ENCODE measurements at regions not wholly inside any gene's neighbourhood (a gene's known extent, or its start where the extent isn't known, plus 50 kb on each side); places are given as distances from the start of the nearest gene placed in this dataset.

DNA sequence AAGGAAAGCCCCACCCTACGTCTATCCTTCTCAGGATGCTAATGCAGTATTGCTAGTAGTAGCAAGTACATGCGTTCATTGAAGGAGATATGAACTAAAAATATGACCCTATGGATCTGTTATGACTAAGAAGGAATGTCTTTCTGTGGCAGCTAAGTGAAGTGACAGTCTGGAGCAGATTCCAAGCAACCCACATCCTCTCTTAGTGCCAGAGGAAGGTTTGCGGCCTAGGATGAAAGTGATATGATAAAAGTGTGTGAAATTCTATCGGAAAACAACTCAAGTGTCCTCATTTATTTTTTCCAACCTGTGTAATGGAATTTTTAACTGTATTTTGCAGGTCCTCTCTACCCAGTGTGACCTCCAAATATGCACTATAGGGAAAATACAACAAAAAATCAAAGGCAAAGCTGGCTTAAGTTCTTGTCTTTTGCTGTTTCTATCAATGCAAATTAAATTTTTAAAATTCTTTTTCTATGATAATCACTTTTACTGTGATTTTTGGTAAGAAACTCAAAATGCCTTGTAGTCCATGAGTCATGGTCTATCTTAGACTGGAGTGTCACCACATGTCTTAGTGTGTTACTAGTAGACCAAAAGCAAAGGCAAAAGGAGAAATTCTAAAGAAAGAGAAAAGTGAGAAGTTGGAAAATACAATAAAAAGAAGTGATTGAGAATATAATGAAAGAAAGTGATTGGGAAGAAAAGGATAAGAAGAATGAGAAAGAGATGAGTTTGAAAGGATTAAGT, 161.2 kb upstream of the TMCO5A start:
- no peak for DNase-seq (ENCODE audit: extremely low read depth, low read depth)

DNA sequence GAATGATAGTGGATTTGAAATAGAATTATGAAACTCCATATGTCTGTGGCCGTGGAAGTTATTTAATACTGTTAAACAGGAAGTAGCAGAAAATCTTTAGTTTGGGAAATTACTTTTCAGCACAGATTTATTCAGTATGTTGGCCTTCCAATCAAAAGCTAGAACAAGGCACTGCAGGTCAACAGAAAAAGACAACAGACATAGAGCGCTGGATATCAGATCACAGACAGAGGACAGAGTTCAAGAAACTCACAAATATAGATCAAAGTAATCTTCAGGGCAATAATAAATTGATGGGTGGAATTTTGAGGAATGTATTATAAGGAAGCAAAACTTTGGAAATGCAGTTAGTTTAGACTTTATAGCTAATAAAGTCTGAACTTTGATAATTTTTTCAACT, 159.5 kb upstream of the TMCO5A start:
- no peak for DNase-seq (ENCODE audit: extremely low read depth, low read depth)

DNA sequence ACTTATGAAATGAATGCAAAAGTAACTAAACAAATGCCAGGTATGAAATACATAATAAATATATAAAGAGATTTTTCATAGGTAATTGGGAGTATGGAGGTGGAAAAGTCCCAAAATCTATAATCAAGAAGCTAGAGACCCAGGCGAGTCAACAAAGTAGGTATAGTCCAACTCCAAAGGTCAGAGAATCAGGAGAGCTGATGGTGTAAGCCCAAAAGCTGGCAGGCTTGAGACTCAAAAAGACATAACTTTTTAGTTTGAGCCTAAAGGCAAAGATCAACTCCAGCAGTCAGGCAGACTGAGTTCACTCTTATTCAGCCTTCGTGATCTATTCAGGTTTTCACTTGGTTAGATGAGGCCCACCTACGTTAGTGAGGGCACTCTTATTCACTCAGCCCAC, 157.4 kb upstream of the TMCO5A start:
- DNase-seq (ENCODE audit: extremely low read depth, low read depth) = no peak

DNA sequence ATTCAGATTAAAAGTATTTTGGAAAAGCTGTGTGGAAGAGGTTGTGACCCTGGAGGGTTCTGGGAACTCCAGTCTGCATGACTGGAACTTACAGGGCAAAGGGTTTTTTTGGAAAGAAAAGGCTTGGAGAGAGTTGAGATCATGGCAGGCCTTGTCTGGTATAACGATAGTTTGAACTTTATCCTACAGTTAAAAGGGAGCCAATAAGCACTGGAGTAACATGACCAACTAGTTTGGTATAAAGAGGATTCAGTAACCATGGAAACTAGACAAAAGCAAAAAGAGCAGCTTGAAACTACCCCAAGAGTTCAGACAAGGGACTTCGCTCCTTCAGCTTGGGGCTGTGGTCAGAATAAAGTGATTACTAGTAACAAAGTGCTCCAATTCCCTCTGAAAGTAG, 151.2 kb upstream of the TMCO5A start:
- no peak for DNase-seq (ENCODE audit: extremely low read depth, low read depth)

DNA sequence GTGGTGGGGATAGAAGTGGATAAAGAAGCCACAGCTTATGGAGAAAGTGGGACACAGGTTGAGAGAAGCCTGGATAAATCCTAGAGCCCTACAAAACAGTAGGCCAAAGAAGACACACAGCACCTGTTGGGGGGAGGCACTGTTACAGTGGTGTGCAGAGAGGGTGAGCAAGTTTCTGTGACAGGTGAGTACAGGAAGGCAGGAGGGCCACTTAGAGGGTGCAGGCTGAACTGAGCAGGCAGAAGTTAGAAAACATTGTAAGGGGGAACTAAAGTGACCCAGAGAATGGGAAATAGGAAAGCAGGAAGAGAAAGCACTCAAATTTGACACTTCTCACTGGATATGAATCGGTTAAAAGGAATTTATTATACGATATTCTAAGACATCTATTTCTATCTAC, 146.1 kb upstream of the TMCO5A start:
- no peak for DNase-seq (ENCODE audit: extremely low read depth, low read depth)

DNA sequence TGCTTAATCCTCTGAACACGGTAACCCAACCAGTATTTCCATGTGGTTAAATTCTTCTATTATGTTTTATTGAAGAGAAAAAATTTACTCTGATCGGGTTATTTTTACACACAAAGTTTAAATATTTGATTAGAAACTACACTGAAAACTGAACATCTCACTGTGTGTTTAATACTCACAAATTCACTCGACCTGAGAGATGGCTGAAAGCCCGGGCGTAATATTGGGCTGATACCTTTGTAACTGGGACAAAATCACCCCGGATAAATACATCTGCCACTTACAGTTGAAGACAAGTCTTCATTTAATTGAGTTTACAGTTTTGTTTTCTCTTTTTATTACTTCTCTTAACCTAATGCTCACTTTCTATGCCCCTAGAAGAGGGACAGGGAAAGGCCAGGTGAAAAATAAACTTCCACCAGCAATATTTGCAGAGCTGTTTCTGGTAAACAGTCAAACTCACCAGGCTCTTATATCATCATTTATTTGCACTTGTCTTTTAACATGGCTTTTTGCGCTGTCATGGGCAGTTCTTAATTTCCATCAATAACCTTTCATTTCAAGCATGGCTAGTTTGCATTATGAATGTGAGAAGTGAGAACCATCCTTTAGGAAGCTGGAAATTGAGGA, 145.6 kb upstream of the TMCO5A start:
- no peak for DNase-seq (ENCODE audit: extremely low read depth, low read depth)

DNA sequence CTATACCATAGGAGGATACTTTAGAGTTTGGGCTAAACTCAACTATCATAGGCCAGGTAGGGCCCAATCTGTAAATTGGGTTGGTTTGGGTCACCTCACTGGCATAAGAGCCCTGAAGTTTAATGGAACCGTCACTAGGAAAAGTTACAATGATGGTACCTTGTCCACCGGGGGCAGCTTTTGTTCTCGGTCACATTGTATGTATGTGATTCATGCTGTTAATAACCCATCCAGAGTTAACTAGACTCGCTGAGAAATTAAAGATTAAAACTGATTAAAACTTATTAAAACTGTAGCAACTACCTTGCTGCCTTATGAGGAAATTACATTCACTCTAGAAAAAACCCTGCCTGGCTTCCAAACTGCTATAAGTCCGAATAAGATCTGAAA, 145.0 kb upstream of the TMCO5A start:
- DNase-seq (ENCODE audit: extremely low read depth, low read depth) = no peak

DNA sequence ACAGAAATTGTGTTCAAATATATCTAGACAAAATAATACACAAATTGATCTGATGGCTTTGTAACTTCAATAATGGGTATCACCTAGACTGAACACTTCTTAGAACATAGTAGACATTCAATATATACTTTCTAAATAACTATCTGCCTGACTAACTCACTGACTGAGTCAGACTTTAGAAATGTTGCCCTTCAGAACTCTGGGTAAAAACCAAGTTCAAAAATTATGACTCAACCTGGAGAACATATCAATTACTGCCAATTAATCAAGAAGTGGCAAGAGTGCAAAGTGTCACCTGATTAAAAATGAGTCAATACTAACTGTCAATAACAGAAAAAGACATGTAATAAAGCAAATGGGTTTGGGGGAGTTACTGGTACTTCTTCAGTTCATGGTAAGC, 144.6 kb upstream of the TMCO5A start:
- DNase-seq (ENCODE audit: extremely low read depth, low read depth) = no peak

DNA sequence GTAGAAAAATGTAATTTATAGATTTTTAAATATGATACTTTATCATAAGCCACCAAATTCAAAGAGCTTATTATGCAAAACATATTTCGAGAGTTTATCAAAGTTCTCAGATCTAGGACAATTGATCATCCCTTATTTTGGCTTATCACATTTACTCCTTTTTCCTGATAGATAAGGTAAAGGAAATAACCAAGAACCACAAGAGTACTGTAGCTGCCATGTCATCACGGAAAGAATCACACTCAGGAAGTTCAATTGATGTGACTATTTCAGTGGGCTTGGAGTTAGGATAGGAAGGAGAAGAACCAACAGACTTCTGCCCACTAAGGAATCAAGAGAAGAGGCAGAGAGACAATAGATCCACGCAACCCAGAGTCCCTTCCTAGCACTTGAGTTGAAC, 142.7 kb upstream of the TMCO5A start:
- no peak for DNase-seq (ENCODE audit: extremely low read depth, low read depth)

DNA sequence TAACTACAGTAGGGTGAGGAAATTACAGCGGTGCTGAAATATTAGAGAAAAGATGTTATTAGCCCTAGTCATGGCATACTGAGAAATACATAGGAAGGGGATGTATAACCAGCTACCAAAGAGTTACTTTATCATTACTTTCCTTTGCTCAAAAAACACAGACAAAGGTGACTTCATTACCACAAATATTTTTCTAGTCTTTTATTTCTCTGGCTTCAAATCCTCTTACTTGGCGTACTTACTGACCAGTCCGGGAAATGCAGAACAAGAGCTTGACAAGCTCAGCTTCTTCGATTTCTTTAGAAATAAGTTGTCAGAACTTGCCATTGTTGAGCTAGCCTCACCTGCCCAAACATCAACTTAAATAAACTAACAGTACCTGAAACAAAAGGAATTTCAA, 142.1 kb upstream of the TMCO5A start:
- no peak for DNase-seq (ENCODE audit: extremely low read depth, low read depth)

DNA sequence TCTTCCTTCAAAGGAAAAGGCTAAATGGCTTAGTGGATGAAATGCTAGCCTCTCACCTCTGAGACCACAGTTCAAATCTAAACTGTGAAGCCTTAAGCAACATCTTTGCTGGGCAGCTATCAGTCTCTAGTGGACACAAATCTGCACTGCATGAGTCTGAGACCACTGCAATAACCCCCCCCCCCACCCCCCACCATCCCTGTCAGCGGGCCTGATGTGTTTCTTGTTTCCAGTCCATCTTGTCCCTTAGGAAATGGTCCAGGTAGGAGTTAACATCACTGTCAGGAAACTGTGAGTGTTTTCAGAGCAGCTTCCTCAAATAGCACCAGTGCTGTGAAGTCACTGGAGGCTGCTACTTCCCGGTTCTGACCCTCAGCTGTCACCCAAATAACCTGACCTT, 140.6 kb upstream of the TMCO5A start:
- DNase-seq (ENCODE audit: extremely low read depth, low read depth) = no peak

DNA sequence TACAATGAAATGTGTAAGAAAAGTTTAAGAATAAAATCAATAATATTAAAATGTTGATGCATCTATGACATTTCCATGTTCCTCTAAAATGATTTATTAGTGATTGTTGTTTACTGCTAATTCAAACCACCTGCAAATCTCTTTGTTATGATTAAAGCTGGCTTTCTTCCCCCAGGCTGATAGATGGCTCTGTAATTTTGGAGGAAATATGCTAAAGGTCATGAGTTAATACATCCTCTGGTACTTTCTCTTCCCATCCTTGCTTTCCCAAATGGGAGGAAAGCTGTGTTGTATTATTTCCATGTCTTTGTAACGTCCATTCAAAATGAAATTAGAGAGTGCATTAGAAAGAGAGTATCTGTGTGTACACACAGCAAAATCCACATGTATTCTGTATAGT, 139.5 kb upstream of the TMCO5A start:
- no peak for DNase-seq (ENCODE audit: extremely low read depth, low read depth)

DNA sequence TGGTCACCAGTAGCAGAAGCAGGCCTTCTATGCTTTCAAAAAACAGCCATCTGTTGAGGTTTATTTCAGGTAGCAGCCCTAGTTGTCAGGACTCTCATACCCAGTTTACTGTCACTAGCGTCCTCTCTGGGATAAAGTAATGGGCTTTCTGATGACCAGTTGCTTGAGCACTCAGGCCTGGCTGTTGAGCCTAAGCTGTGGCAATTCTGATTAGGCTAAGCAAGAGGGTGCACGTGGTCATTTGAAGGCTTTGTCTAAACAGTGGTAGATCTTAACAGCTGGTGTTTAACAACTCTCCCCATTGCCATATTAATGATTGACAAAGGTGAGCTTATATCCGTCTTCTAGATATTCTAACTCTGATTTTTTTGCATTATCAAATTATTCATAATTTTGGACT, 132.9 kb upstream of the TMCO5A start:
- DNase-seq (ENCODE audit: extremely low read depth, low read depth) = no peak

DNA sequence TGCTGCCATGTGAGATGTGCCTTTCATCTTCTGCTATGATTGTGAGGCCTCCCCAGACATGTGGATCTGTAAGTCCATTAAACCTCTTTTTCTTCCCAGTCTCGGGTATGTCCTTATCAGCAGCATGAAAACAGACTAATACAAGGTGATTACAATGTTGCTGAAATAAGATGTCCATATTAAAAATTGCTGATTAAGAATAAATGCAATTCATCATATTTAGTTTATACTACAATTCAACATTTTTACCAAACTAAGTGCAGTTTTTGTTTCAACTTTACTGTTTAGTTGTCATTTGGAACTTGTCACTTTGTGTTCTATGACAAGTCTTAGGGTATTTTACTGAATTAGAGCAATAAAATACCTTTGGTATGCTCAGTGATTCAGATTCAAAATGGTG, 127.6 kb upstream of the TMCO5A start:
- no peak for DNase-seq (ENCODE audit: extremely low read depth, low read depth)

DNA sequence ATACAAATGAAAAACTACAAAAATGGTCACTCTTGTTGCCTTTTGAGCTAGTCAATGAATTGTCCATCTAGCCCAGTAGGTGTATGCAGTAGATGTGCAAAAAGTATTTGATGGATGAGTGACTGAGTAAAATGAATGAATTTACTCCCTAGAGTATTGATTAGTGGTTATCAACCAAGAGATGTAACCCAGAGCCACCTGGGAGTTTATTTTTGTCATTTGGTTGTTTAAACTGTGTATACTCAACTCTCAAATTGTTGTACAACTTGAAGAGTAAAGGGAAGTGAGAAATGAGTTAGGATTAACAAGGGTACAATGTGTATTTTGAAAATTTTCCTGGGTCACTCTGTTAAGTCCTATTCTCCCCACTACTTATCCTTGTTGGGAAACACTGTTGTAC, 124.1 kb upstream of the TMCO5A start:
- DNase-seq (ENCODE audit: extremely low read depth, low read depth) = no peak

DNA sequence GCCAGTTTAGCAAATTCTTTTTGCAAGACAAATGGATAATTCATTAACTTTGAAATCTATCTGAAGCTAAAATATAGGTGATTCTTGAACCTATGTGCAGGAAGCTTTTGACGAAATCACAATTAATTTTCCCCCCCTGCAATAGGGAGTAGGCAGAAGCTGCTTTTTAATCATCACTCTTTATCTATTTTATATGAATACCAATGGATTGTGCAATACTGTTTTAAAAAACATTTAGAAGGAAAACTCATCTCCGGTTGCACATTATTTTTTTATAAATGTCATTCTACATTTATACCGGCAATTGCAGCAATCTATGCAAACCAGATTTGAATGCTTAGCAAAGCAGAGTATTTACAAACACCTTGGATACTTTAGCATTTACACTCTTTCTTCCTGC, 121.1 kb upstream of the TMCO5A start:
- DNase-seq (ENCODE audit: extremely low read depth, low read depth) = no peak

DNA sequence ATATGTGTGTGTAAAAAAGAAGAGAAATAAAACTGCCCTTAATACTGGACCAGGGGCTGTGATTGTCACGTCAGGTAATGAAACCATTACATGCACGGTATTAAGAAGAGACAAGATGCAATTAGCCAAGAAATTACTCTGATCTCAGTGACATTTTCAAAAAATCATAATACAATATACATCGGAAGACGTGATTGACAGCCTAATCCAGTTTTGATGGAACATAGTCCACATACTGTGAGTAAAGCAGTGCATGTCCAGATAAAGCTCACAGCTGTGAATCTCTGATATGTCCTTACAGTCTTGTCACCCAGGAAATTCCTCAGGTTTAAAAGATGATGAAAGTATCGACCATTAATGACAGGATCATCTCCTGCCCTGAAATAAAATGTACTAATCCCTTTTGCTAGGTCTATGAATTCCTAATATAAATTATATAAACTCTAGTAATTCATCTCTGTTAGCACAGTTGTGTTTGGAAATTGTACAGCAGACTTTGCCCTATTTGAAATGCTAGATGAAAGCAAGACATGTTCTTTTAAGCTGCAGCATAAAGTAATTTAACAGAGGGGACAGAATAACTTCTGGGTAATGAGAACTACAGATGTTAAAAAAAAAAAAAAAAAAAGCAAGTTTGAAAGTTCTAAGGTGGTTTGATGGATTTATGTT, 119.5 kb upstream of the TMCO5A start:
- no peak for DNase-seq (ENCODE audit: extremely low read depth, low read depth)

DNA sequence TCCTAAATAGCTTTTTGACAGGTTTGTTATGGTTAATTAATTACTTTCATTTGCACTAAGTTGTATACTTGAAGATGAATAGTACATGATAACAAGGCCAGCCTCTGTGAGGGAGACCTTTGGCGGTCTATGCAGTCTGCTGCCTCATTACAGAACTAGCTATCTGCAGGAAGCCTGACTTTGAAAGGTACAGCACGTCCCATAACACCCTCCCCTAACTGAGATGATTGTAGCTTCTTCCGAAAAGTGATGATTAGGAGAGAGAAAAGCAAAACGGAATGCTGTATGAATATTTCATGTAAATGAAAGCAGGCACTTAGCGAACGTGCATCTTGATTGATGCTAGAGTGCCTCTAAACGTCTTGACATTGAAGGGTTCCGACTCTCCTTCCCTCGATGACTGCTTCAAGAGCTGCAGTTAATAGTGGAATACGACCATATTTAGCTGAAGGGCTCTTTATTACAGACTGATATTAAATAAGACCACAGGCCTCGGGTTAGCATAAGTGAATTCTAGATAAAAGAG, 116.2 kb upstream of the TMCO5A start:
- DNase-seq (ENCODE audit: extremely low read depth, low read depth) = no peak

DNA sequence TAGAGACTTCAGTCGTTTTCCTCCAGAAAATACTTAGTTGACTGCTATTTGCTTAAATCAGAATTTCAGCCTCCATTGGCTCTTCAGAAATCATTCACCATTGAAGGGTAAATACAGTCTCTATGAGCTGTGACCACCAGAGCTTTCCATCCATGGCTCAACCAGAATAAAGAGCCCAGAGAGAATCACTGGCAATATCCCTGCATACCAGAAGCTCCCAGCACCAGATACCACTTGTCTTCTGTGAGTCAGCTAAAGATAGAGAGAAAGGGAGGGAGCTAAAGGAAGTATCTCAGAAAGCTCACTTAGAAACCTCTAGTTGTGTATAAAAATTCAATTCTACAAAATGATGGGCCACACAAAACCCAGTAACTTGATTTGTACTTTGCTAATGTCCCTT, 115.2 kb upstream of the TMCO5A start:
- no peak for DNase-seq (ENCODE audit: extremely low read depth, low read depth)

DNA sequence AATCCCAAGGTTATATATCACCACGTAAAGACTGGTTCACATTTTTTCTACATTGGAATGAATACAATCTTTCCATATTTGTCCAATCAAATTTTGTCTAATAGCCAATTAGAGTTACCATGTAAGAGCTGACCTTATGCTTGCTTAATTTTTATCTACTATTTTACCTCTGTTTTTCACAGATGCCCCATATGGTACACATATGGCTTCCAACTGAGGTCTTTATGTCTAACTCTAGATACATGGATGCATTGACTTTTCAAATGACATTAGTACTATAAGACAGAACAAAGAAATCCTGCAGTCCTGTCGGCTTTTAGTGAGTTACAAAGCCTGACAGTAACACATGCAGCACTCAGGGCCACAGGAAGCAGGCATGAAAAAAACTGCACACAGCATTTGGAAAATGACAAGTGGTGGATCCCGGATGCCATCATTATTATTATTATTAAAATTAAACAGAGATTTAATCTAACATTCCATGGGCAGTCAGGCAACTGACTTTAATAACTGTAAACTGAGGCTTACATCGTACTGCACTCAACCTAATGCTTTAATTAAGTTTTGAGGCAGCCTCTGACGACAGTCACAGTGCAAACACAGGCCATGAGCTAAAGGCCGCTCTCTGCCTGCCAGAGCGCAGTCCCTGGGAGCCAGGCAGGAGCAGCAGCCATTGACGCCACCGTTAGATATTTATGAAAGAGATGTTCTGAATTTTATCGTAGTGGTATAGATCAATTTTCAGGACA, 113.9 kb upstream of the TMCO5A start:
- no peak for DNase-seq (ENCODE audit: extremely low read depth, low read depth)

DNA sequence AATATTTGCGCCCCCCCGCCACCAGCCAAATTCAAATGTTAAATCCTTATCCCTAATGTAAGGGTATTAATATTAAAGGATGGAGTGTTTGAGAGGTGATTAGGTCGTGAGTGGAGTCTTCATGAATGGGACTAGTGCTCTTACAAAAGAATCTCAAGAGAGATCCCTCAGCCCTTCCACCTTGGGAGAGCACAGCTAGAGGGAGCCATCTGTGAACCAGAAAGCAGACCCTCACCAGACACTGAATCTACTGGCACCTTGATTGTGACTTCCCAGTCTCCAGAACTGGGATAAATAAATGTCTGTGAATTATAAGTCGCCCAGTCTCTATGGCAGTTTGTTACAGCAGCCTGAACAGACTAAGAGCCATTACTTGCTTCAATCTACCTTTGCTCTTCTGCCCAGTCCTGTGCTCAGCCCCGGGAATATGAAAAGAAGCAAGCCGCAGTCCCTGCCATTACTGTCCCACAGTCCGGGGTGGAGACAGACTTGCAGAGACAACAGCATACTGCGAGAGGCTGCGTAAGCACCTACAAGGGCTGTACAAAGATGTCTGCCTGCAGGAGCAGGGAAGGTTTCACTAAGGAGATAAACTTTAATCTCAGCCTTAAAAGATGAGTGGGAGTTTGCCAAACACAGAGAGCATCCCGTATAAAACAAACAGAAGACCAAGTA, 110.7 kb upstream of the TMCO5A start:
- DNase-seq (ENCODE audit: extremely low read depth, low read depth) = no peak

Data from NCI-H460 (cell line).